Left lung (tissue), 4 donors: ENCODE measurements at regions not wholly inside any gene's neighbourhood (a gene's known extent, or its start where the extent isn't known, plus 50 kb on each side); places are given as distances from the start of the nearest gene placed in this dataset.

Experiments used
- ATAC-seq: fragments of 200-7000 bp; cut with Tn5 transposase; one replicate; pipeline ENCODE4 v1.9.1; 2020; ENCODE audit warnings: moderate library complexity
- DNase-seq, 4 donors: peaks; one replicate each; pipeline ENCODE4 v3.0.0-alpha.2; 2013 to 2020
- H3K27ac ChIP-seq, 2 donors: fragments of 200-600 bp; sonication (generic) in 1 of 2; one replicate each; pipeline versions ENCODE4 v1.5.0 to v1.8.0; 2020 to 2021
- H3K27me3 ChIP-seq, 2 donors: fragments of 200-600 bp; sonication (generic) in 1 of 2; one replicate each; pipeline versions ENCODE4 v1.5.0 to v1.8.0; 2020 to 2021
- H3K36me3 ChIP-seq, 2 donors: fragments of 200-600 bp; sonication (generic) in 1 of 2; one replicate each; pipeline versions ENCODE4 v1.5.0 to v1.8.0; 2020 to 2021
- H3K4me1 ChIP-seq, 2 donors: fragments of 200-600 bp; one replicate each; pipeline ENCODE4 v1.8.0; 2021
- H3K4me3 ChIP-seq, 2 donors: fragments of 200-600 bp; sonication (generic) in 1 of 2; one replicate each; pipeline versions ENCODE4 v1.5.0 to v1.8.0; 2020 to 2021; ENCODE audit warnings: mild to moderate bottlenecking in 1 of 2
- H3K9me3 ChIP-seq, 2 donors: fragments of 200-600 bp; sonication (generic) in 1 of 2; one replicate each; pipeline versions ENCODE4 v1.5.0 to v1.8.0; 2020 to 2021
- intact Hi-C, 2 donors: fragments of 100-400 bp; cut with DNase I; formaldehyde crosslinking; loops; one replicate each; pipeline versions ENCODE4 v1.11.2 to v1.14.2; 2022
- TF ChIP-seq, protein P1 (sequence below), 2 donors: fragments of 200-600 bp; sonication (generic) in 1 of 2; IDR thresholded peaks; one replicate each; pipeline versions ENCODE4 v1.5.0 to v1.8.0; 2021; ENCODE audit warnings: antibody characterized with exemption in 2 of 2
- donor health status: DM: no; HTN: yes; CAD: no.
- donor health status: DM: no; HTN: no; CAD: no.

DNA sequence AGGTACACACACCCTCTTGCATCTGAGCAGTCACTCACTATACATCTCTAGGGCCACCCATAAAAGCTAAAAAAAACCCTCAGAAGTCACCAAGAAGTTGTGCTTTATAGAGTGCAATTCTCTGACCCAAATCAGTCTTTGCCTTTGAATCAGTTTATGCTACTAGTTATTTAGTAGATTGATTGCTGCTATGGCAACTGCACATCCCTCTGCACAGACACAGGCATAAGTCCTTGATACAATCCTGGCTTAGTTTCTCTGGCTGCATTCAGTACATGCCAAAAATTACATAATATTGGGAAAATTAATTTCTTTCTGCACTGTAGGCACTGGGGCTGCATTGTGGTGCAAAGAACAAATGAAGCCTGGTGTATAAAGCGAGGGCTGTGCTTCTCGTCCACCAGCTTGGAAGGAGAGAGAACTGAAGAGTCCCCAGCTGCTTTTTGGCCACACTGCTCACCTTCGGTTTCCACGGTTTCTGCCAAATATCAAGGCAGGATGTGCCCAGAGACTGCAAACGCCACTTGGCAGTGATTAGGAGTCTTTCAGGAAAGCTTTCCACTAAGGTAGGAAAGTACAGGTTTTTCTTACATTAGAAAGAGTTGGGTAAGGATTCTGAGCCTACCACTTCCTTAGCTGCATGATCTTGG lies 258.4 kb downstream of the ELAVL2 start:
- Histone ChIP-seq H3K9me3 (no peaks in the 10 kb centered on the region), H3K4me3 (no peak overlapping the region), H3K27me3 (no peaks in the 10 kb centered on the region), H3K4me1 (no peaks in the 10 kb centered on the region), H3K27ac (no peak overlapping the region), H3K36me3 (no peaks in the 10 kb centered on the region)
- no peak for DNase-seq
- intact Hi-C loops, result no loop called here
- TF ChIP-seq, protein P1, sequence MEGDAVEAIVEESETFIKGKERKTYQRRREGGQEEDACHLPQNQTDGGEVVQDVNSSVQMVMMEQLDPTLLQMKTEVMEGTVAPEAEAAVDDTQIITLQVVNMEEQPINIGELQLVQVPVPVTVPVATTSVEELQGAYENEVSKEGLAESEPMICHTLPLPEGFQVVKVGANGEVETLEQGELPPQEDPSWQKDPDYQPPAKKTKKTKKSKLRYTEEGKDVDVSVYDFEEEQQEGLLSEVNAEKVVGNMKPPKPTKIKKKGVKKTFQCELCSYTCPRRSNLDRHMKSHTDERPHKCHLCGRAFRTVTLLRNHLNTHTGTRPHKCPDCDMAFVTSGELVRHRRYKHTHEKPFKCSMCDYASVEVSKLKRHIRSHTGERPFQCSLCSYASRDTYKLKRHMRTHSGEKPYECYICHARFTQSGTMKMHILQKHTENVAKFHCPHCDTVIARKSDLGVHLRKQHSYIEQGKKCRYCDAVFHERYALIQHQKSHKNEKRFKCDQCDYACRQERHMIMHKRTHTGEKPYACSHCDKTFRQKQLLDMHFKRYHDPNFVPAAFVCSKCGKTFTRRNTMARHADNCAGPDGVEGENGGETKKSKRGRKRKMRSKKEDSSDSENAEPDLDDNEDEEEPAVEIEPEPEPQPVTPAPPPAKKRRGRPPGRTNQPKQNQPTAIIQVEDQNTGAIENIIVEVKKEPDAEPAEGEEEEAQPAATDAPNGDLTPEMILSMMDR (IDR thresholded peaks at IDR 0.05), result no peak
- ATAC-seq, result no peak

DNA sequence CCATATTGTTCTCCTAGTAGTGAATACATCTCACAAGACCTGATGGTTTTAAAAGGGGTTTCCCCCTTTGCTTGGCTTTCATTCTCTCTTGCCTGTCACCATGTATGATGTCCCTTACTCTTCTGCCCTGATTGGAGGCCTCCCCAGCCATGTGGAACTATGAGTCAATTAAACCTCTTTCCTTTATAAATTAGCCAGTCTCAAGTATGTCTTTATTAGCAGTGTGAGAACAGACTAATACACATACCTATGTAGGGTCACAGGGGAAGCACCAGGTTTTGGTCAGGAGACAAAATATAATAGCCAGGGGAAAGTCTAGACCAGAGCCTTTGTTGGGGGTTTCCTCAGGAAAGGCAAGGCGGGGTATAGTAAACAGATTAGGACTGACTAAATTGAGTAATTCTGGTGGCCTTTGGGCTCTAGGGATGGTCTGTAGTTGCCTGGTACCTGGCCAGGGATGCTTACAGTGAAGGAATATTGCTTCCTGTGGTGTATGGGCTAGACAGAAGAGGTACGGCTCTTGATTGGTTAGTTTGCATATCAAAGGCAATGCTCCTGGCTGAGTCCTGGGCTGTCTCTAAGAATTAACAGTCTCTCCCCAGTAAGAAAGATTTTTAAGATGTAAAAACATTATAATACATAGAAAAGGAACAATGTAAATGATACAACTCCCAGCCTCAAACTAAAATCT lies 254.5 kb downstream of the ELAVL2 start:
- no peak overlapping the region for H3K27ac ChIP-seq
- TF ChIP-seq, protein P1 (IDR thresholded peaks at IDR 0.05), result no peak
- H3K27me3 ChIP-seq, result no peaks in the 10 kb centered on the region
- intact Hi-C loops, result no loop called here
- H3K4me3 ChIP-seq, result no peak overlapping the region
- H3K4me1 ChIP-seq, result no peaks in the 10 kb centered on the region
- H3K36me3 ChIP-seq, result no peaks in the 10 kb centered on the region
- no peak for ATAC-seq
- H3K9me3 ChIP-seq, result no peaks in the 10 kb centered on the region
- DNase-seq, result no peak

DNA sequence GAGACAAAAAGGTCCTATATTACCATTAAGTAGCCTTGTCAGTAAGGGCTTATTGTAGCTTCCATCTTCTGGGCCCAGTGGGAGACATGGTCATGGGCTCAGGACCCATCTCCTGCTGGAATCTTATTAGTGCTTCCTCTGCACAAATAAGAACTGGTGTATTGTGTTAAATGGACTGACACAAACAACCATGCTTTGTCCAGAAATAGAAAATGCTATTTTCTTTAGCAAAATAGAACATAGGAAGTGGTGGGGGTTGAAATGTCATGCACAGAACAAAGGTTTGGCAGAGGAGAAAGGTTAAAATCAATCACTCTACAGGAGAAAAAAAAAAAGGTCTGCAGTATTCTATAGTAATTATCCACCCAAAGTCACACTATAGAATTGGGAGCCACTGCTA lies 252.2 kb downstream of the ELAVL2 start:
- intact Hi-C loops, result no loop called here
- H3K27me3 ChIP-seq, result no peaks in the 10 kb centered on the region
- no peaks in the 10 kb centered on the region for H3K4me1 ChIP-seq
- TF ChIP-seq, protein P1 (IDR thresholded peaks at IDR 0.05), result no peak
- no peaks in the 10 kb centered on the region for H3K9me3 ChIP-seq
- H3K4me3 ChIP-seq, result no peak overlapping the region
- H3K36me3 ChIP-seq, result no peaks in the 10 kb centered on the region
- H3K27ac ChIP-seq, result no peak overlapping the region
- ATAC-seq (no peak), DNase-seq (no peak)

DNA sequence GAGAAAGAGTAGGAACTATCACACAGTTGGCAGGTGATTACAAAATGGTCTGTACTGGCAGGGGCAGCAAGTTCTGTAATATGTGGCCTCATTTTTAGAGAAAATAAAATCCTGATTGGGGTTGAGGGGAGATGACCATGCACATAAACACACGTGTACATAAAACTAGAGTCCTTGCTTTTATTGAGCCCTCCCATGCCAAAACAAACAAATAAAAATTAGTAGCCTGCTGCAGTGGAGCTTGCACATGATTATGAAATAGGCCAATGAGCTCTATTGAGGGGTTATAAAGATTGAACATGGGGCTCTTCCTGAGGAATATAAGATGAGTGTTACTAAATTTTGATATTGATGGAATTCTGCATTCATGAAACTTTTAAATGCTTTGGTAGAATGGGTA lies 248.4 kb downstream of the ELAVL2 start:
- ATAC-seq, result no peak
- no peaks in the 10 kb centered on the region for H3K4me1 ChIP-seq
- TF ChIP-seq, protein P1 (IDR thresholded peaks at IDR 0.05), result no peak
- no peaks in the 10 kb centered on the region for H3K27me3 ChIP-seq
- H3K4me3 ChIP-seq, result no peak overlapping the region
- intact Hi-C loops, result no loop called here
- H3K27ac ChIP-seq, result no peak overlapping the region
- H3K9me3 ChIP-seq, result no peaks in the 10 kb centered on the region
- no peak for DNase-seq
- H3K36me3 ChIP-seq, result no peaks in the 10 kb centered on the region

DNA sequence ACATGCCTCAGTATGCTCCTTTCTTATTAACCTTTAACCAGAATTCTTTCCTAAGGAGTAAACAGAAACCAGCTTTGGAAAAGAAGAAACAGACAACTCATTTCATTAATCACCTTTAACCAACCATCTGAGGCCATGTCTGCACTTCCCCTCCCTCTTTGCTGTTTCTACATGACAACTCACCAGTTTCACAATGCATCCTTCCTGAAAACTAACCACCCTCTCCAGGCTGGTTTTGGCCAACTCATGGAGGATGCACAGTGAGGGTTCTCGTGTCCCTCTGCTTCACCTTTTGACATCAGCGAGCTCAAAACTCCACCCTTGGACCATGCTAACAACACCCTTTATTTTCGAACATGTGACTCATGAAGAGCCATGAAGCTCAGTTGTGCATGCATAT lies 244.1 kb downstream of the ELAVL2 start:
- TF ChIP-seq, protein P1 (IDR thresholded peaks at IDR 0.05), result no peak
- DNase-seq (no peak), ATAC-seq (no peak)
- intact Hi-C loops, result no loop called here
- Histone ChIP-seq H3K4me1 (no peaks in the 10 kb centered on the region), H3K4me3 (no peak overlapping the region), H3K27me3 (no peaks in the 10 kb centered on the region), H3K36me3 (no peaks in the 10 kb centered on the region), H3K27ac (no peak overlapping the region), H3K9me3 (no peaks in the 10 kb centered on the region)
